Calu3 (cell line): ENCODE measurements at regions not wholly inside any gene's neighbourhood (a gene's known extent, or its start where the extent isn't known, plus 50 kb on each side); places are given as distances from the start of the nearest gene placed in this dataset.

Experiments used
- BruUV-seq: library from RNA; stranded (reverse); fragments of 400-500 nt; replicated peaks from 2 replicates; lab custom pipeline; 2021; lab: Mats Ljungman, UMichigan
- CTCF ChIA-PET: fragments of 300-600 bp; sonication (Branson Sonifier 250); formaldehyde crosslinking; loops from one replicate; lab custom pipeline; 2022; ENCODE audit warnings: antibody characterized with exemption; lab: Charles Lee
- DNase-seq: peaks from one replicate; pipeline ENCODE4 v3.0.0; 2022
- H3K27ac Mint-ChIP-seq: one replicate; pipeline ENCODE4 v1.8.0; 2022; ENCODE audit warnings: mixed read lengths; ENCODE audit not compliant: unreplicated experiment
- H3K27me3 Mint-ChIP-seq: one replicate; pipeline ENCODE4 v1.8.0; 2022; ENCODE audit warnings: mixed read lengths; ENCODE audit not compliant: unreplicated experiment
- H3K36me3 Mint-ChIP-seq: one replicate; pipeline ENCODE4 v1.8.0; 2022; ENCODE audit warnings: mild to moderate bottlenecking, moderate library complexity, mixed read lengths; ENCODE audit not compliant: insufficient read depth, unreplicated experiment
- H3K4me1 Mint-ChIP-seq: one replicate; pipeline ENCODE4 v1.8.0; 2022; ENCODE audit warnings: mild to moderate bottlenecking, low read depth, mixed read lengths; ENCODE audit not compliant: unreplicated experiment
- H3K4me3 Mint-ChIP-seq: one replicate; pipeline ENCODE4 v1.8.0; 2022; ENCODE audit warnings: mild to moderate bottlenecking, low read depth, moderate library complexity, mixed read lengths; ENCODE audit not compliant: unreplicated experiment
- H3K9me3 Mint-ChIP-seq: one replicate; pipeline ENCODE4 v1.8.0; 2022; ENCODE audit warnings: low read depth, mixed read lengths; ENCODE audit not compliant: unreplicated experiment
- CTCF ChIP-seq: fragments of 200-600 bp; IDR thresholded peaks from one replicate; pipeline ENCODE4 v1.8.0; 2022; ENCODE audit warnings: antibody characterized with exemption; ENCODE audit not compliant: unreplicated experiment
- intact Hi-C: fragments of 100-400 bp; cut with micrococcal nuclease; formaldehyde crosslinking; loops from one replicate; pipeline ENCODE4 v1.10.0; 2022; ENCODE audit not compliant: unreplicated experiment

GRCh38 chr1:221078260-221078965 is 199.2 kb downstream of the HLX start:
- no TSS peak for BruUV-seq
- no peak for TF ChIP-seq CTCF
- Mint-ChIP-seq H3K36me3 (no peaks in the 10 kb centered on the region), H3K9me3 (peaks cover 3% of the 10 kb centered on the region), H3K4me3 (no peak overlapping the region), H3K4me1 (no peaks in the 10 kb centered on the region), H3K27me3 (no peaks in the 10 kb centered on the region), H3K27ac (no peak overlapping the region)
- intact Hi-C loops: no loop called here
- CTCF ChIA-PET: no interaction called here
- DNase-seq: no peak

- intact Hi-C loops: no loop called here
- no peak overlapping the region for H3K4me3 Mint-ChIP-seq
Observed at GRCh38 chr1:221083902-221084301, 204.7 kb downstream of the HLX start.

GRCh38 chr1:221084681-221085080 is 205.4 kb downstream of the HLX start:
- peaks cover 5% of the 10 kb centered on the region for H3K9me3 Mint-ChIP-seq
- intact Hi-C loops: no loop called here
- H3K4me1 Mint-ChIP-seq: peaks cover 6% of the 10 kb centered on the region
- CTCF ChIA-PET: interaction anchor here (1.3 kb wide), 1 partner anchor 13 kb away, joined by 4 read pairs; no protein-coding TSS in a partner anchor
- no peak for TF ChIP-seq CTCF
- no peak for DNase-seq
- H3K36me3 Mint-ChIP-seq: no peaks in the 10 kb centered on the region
- no peaks in the 10 kb centered on the region for H3K27me3 Mint-ChIP-seq
- no peak overlapping the region for H3K27ac Mint-ChIP-seq
- BruUV-seq: no TSS peak
- no peak overlapping the region for H3K4me3 Mint-ChIP-seq

More at GRCh38 chr1:221083902-221084301, 204.7 kb downstream of the HLX start:
- H3K27ac Mint-ChIP-seq: no peak overlapping the region
- H3K27me3 Mint-ChIP-seq: no peaks in the 10 kb centered on the region
- H3K9me3 Mint-ChIP-seq: peaks cover 5% of the 10 kb centered on the region
- no peaks in the 10 kb centered on the region for H3K36me3 Mint-ChIP-seq
- DNase-seq: no peak
- CTCF ChIA-PET: interaction anchor here (0.7 to 1.3 kb wide), 2 partner anchors 14 to 35 kb away, joined by 3 to 4 read pairs; no protein-coding TSS in a partner anchor
- H3K4me1 Mint-ChIP-seq: no peaks in the 10 kb centered on the region
- BruUV-seq: no TSS peak
- no peak for TF ChIP-seq CTCF

DNA sequence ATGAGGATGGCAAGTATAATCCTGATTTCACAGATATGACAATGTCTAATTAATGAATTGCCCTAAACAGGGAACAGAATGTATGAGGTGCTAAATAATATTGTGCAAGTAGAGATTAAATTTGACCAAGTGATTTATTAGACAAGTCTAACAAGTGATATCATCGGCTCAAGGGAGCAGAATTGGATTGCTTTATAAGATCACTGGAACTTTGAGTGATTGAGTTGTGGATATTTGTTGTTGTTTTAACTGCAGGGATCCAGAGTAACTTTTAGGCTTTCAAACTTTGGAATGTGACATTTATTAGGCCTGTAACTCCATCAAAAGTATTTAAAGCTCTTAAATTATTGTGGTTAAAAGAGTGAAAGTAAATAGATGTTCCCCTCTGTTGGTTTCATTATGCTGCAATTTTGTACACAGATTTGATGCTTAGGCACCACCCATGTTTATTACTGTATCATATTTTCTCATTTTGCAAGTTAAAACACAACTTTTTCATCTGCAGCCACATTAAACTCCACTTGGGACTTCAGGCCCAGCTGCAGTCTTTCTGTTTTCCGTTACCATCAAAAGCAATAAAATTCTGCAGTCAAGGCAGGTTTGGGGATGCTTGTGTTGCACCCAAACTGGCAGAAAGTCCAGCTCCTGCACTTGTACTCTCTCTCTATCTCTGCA is 206.6 kb downstream of the HLX start:
- Mint-ChIP-seq H3K4me3 (no peak overlapping the region), H3K27ac (no peak overlapping the region), H3K4me1 (peaks cover 17% of the 10 kb centered on the region), H3K9me3 (peaks cover 2% of the 10 kb centered on the region), H3K27me3 (no peaks in the 10 kb centered on the region), H3K36me3 (no peaks in the 10 kb centered on the region)
- BruUV-seq: no TSS peak
- intact Hi-C loops: no loop called here
- TF ChIP-seq CTCF: no peak
- DNase-seq: no peak
- CTCF ChIA-PET: no interaction called here
